Mesenchymal stem cell (in vitro differentiated cells and primary cell): ENCODE measurements at regions not wholly inside any gene's neighbourhood (a gene's known extent, or its start where the extent isn't known, plus 50 kb on each side); places are given as distances from the start of the nearest gene placed in this dataset.
"Not testable (repeated sequence)": the region's sequence is repeated elsewhere in the genome, so short reads cannot be mapped to it uniquely, and the experiment has no call there.

Experiments
- DNase-seq: peaks from one replicate; pipeline ENCODE4 v3.0.0-alpha.2; 2013
- H2AFZ ChIP-seq: one replicate; pipeline ENCODE4 v1.6.1; 2013; ENCODE audit warnings: low read depth, mild to moderate bottlenecking, control low read depth, inconsistent platforms, low read length, moderate library complexity
- H2AK5ac ChIP-seq: 2 replicates; pipeline ENCODE4 v1.6.1; 2013; ENCODE audit warnings: low read length, moderate library complexity, mild to moderate bottlenecking, inconsistent platforms; ENCODE audit not compliant: severe bottlenecking
- H2BK120ac ChIP-seq: one replicate; pipeline ENCODE4 v1.6.1; 2013; ENCODE audit warnings: low read depth, mild to moderate bottlenecking, inconsistent platforms, low read length, moderate library complexity
- H2BK12ac ChIP-seq, 2 experiments: one replicate each; pipeline ENCODE4 v1.6.1; 2013; ENCODE audit warnings: inconsistent platforms in 2 of 2, low read length in 2 of 2, mild to moderate bottlenecking in 2 of 2, moderate library complexity in 2 of 2, control low read depth in 1 of 2
- H2BK15ac ChIP-seq: one replicate; pipeline ENCODE4 v1.6.1; 2013; ENCODE audit warnings: mild to moderate bottlenecking, low read depth, inconsistent platforms; ENCODE audit not compliant: poor library complexity, severe bottlenecking
- H2BK5ac ChIP-seq: 2 replicates; pipeline ENCODE4 v1.6.1; 2013; ENCODE audit warnings: low read depth, mild to moderate bottlenecking, low read length, control low read depth, inconsistent platforms; ENCODE audit not compliant: poor library complexity, severe bottlenecking
- H3K14ac ChIP-seq, 2 experiments: one replicate each; pipeline ENCODE4 v1.6.1; 2013; ENCODE audit warnings: inconsistent platforms in 2 of 2, low read length in 2 of 2, control low read depth in 1 of 2, mild to moderate bottlenecking in 1 of 2, moderate library complexity in 1 of 2
- H3K18ac ChIP-seq, 2 experiments: one replicate each; pipeline ENCODE4 v1.6.1; 2013; ENCODE audit warnings: inconsistent platforms in 2 of 2, low read length in 2 of 2, control low read depth in 1 of 2, low read depth in 1 of 2, mild to moderate bottlenecking in 1 of 2
- H3K23ac ChIP-seq, 2 experiments: one replicate each; pipeline ENCODE4 v1.6.1; 2013; ENCODE audit warnings: inconsistent platforms in 2 of 2, low read length in 2 of 2, mild to moderate bottlenecking in 2 of 2, moderate library complexity in 2 of 2, control low read depth in 1 of 2
- H3K27ac ChIP-seq: 2 replicates; pipeline ENCODE4 v1.5.1; 2013; ENCODE audit warnings: mild to moderate bottlenecking, moderate library complexity, low read length, control low read depth, inconsistent platforms; ENCODE audit not compliant: poor library complexity, severe bottlenecking
- H3K27me3 ChIP-seq, 2 experiments: 2 replicates each; pipeline versions ENCODE4 v1.6.1 to v1.7.0; 2013; ENCODE audit warnings: low read length in 2 of 2, mild to moderate bottlenecking in 2 of 2, moderate library complexity in 2 of 2, control low read depth in 1 of 2, inconsistent platforms in 1 of 2; ENCODE audit not compliant: control insufficient read depth in 1 of 2, insufficient read depth in 1 of 2
- H3K36me3 ChIP-seq, 2 experiments: 2 replicates each; pipeline versions ENCODE4 v1.6.1 to v1.7.0; 2013; ENCODE audit warnings: low read length in 2 of 2, control low read depth in 1 of 2, inconsistent platforms in 1 of 2, low read depth in 1 of 2, mild to moderate bottlenecking in 1 of 2; ENCODE audit not compliant: insufficient read depth in 2 of 2, control insufficient read depth in 1 of 2
- H3K4ac ChIP-seq, 2 experiments: one replicate each; pipeline ENCODE4 v1.6.1; 2013; ENCODE audit warnings: inconsistent platforms in 2 of 2, low read length in 2 of 2, mild to moderate bottlenecking in 2 of 2, moderate library complexity in 2 of 2, control low read depth in 1 of 2, low read depth in 1 of 2
- H3K4me1 ChIP-seq: 2 replicates; pipeline ENCODE4 v1.6.1; 2013; ENCODE audit warnings: low read depth, low read length, control low read depth; ENCODE audit not compliant: control insufficient read depth, insufficient read depth
- H3K4me2 ChIP-seq: 2 replicates; pipeline ENCODE4 v1.6.1; 2013; ENCODE audit warnings: low read length, mild to moderate bottlenecking, inconsistent platforms; ENCODE audit not compliant: poor library complexity, severe bottlenecking
- H3K4me3 ChIP-seq, 2 experiments: 2 replicates each; pipeline versions ENCODE4 v1.5.1 to v1.7.0; 2013; ENCODE audit warnings: low read length in 2 of 2, mild to moderate bottlenecking in 2 of 2, control low read depth in 1 of 2, low read depth in 1 of 2; ENCODE audit not compliant: insufficient read depth in 1 of 2
- H3K79me1 ChIP-seq: replicated peaks from 2 replicates; pipeline ENCODE4 v1.6.1; 2013; ENCODE audit warnings: mild to moderate bottlenecking, control low read depth, low read length, inconsistent platforms; ENCODE audit not compliant: poor library complexity, severe bottlenecking
- H3K9ac ChIP-seq: 2 replicates; pipeline ENCODE4 v1.7.0; 2013; ENCODE audit warnings: mild to moderate bottlenecking, low read length, moderate library complexity
- H3K9me3 ChIP-seq: 2 replicates; pipeline ENCODE4 v1.7.0; 2013; ENCODE audit warnings: mild to moderate bottlenecking, low read length; ENCODE audit not compliant: control insufficient read depth
- H4K8ac ChIP-seq: one replicate; pipeline ENCODE4 v1.6.1; 2013; ENCODE audit warnings: inconsistent platforms, mild to moderate bottlenecking, low read length, moderate library complexity
- H4K91ac ChIP-seq: one replicate; pipeline ENCODE4 v1.6.1; 2013; ENCODE audit warnings: mild to moderate bottlenecking, low read length, inconsistent platforms
- WGBS: methylation state at CpG from one replicate; pipeline ENCODE4 v1.1.7; 2013; ENCODE audit warnings: mixed read lengths; 5-methylcytosine and 5-hydroxymethylcytosine counted together

DNA sequence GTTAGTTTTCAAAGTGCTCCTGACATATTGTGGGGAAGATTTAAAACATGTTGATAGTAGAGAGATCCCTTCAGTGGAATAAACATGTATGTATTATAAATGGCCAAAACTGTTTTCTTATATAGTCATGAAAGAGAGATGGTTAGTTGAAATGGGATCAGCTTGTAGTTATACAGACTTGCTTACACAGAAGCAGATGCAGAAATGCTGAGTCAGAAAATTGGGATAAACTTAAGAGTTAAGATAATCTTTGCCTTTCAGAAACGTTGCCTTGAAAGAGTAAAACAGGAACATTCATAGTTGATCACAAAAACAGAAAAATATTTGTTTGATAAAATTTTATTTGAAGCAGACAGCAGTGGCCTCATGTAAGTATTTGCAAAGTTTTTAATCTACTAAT is 433.2 kb upstream of the BCHE start:
- H2AK5ac ChIP-seq: no peak overlapping the region
- no peak overlapping the region for H3K9ac ChIP-seq
- no peaks in the 10 kb centered on the region for H3K4me1 ChIP-seq
- no peaks in the 10 kb centered on the region for H3K27me3 ChIP-seq
- H3K79me1 ChIP-seq: no peaks in the 10 kb centered on the region
- H3K27ac ChIP-seq: no peak overlapping the region
- no peaks in the 10 kb centered on the region for H3K9me3 ChIP-seq
- H3K23ac ChIP-seq: no peak overlapping the region
- no peak overlapping the region for H3K4me3 ChIP-seq
- no peak overlapping the region for H3K18ac ChIP-seq
- DNase-seq: no peak
- no peak overlapping the region for H2BK12ac ChIP-seq
- H2BK15ac ChIP-seq: no peak overlapping the region
- H4K8ac ChIP-seq: no peak overlapping the region
- no peak overlapping the region for H3K4ac ChIP-seq
- H3K4me2 ChIP-seq: no peak overlapping the region
- no peak overlapping the region for H3K14ac ChIP-seq
- no CpG with 5 or more reads among the region's 1 CpG for WGBS
- no peak overlapping the region for H2AFZ ChIP-seq
- no peak overlapping the region for H2BK120ac ChIP-seq
- H2BK5ac ChIP-seq: no peak overlapping the region
- no peak overlapping the region for H4K91ac ChIP-seq
- no peaks in the 10 kb centered on the region for H3K36me3 ChIP-seq

DNA sequence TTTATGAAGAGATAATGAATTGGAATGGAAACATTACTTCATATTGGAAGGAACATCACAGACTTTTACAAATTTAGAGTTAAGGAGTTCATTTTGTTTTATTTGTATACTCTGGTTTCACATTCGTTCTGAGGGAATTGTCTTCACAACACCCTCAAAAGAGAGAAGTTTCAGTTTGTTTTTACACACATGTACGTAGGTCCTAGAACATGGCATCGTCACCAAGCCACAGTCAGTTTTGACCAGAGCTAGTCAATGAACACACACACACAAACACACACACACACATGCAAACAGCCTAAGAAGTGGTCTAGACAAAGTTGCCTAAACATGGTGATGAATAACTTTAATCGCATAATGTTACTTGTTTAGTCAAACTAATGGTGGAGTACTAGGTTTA is 427.9 kb upstream of the BCHE start:
- Histone ChIP-seq H4K8ac (no peak overlapping the region), H3K27me3 (no peaks in the 10 kb centered on the region), H2BK12ac (no peak overlapping the region), H4K91ac (no peak overlapping the region), H2BK120ac (no peak overlapping the region), H3K79me1 (no peaks in the 10 kb centered on the region), H3K4me1 (no peaks in the 10 kb centered on the region), H3K36me3 (no peaks in the 10 kb centered on the region), H3K14ac (no peak overlapping the region), H3K27ac (no peak overlapping the region), H3K4me2 (no peak overlapping the region), H2BK15ac (no peak overlapping the region), H3K4ac (no peak overlapping the region), H2BK5ac (no peak overlapping the region), H2AK5ac (no peak overlapping the region), H3K18ac (no peak overlapping the region), H2AFZ (no peak overlapping the region), H3K23ac (no peak overlapping the region), H3K9ac (no peak overlapping the region), H3K4me3 (no peak overlapping the region), H3K9me3 (no peaks in the 10 kb centered on the region)
- 94% methylated on average over 3 of the region's 4 CpGs for WGBS
- DNase-seq: no peak

- Histone ChIP-seq H3K4me2 (no peak overlapping the region), H4K8ac (no peak overlapping the region), H3K27me3 (no peaks in the 10 kb centered on the region), H3K36me3 (no peaks in the 10 kb centered on the region), H2AFZ (no peak overlapping the region), H3K79me1 (no peaks in the 10 kb centered on the region), H2BK5ac (no peak overlapping the region), H3K27ac (no peak overlapping the region), H3K14ac (no peak overlapping the region), H3K9ac (no peak overlapping the region), H3K9me3 (no peaks in the 10 kb centered on the region), H3K4me3 (no peak overlapping the region), H3K4ac (no peak overlapping the region), H3K4me1 (no peaks in the 10 kb centered on the region), H2BK120ac (no peak overlapping the region), H2BK12ac (no peak overlapping the region), H3K18ac (no peak overlapping the region), H2AK5ac (no peak overlapping the region), H4K91ac (no peak overlapping the region), H2BK15ac (no peak overlapping the region), H3K23ac (no peak overlapping the region)
- 88% methylated on average over 1 of the region's 2 CpGs for WGBS
- DNase-seq: no peak
These were observed 426.2 kb upstream of the BCHE start for GRCh38 chr3:166263460-166263859.

DNA sequence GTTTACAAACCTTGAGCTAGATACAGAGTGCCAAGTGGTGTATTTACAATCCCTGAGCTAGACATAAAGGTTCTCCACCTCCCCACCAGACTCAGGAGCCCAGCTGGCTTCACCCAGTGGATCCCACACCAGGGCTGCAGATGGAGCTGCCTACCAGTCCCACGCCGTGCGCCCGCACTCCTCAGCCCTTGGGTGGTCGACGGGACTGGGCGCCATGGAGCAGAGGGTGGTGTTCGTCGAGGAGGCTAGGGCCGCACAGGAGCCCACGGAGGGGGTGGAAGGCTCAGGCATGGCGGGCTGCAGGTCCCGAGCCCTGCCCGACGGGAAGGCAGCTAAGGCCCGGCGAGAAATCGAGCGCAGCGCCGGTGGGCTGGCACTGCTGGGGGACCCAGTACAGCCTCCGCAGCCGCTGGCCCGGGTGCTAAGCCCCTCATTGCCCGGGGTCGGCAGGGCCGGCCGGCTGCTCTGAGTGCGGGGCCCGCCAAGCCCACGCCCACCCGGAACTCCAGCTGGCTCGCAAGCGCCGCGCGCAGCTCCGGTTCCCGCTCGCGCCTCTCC is 421.1 kb upstream of the BCHE start:
- not testable (repeated sequence) for H2AK5ac ChIP-seq, H2BK12ac ChIP-seq, H3K4me2 ChIP-seq, H3K4me1 ChIP-seq, H3K9me3 ChIP-seq, H3K36me3 ChIP-seq, DNase-seq, H2BK5ac ChIP-seq, H3K4ac ChIP-seq, H2BK15ac ChIP-seq, H2AFZ ChIP-seq, H2BK120ac ChIP-seq, H3K4me3 ChIP-seq, H3K27me3 ChIP-seq, H3K9ac ChIP-seq, H4K8ac ChIP-seq, H4K91ac ChIP-seq, H3K27ac ChIP-seq, H3K14ac ChIP-seq, H3K79me1 ChIP-seq, H3K18ac ChIP-seq, H3K23ac ChIP-seq
- WGBS: 96% methylated on average over 40 of the region's 41 CpGs
